Stimulated activated CD8-positive, alpha-beta memory T cell treated with anti-CD3 and anti-CD28 coated beads, Interleukin-7, amount 100 ng/mL, for 4 hours (primary cell): ENCODE measurements at regions not wholly inside any gene's neighbourhood (a gene's known extent, or its start where the extent isn't known, plus 50 kb on each side); places are given as distances from the start of the nearest gene placed in this dataset.
"Not testable (repeated sequence)": the region's sequence is repeated elsewhere in the genome, so short reads cannot be mapped to it uniquely, and the experiment has no call there.

Source experiments
- DNase-seq, 2 donors: peaks; one replicate each; pipeline ENCODE4 v3.0.0-alpha.2; 2020; ENCODE audit warnings: low read depth in 2 of 2

GRCh38 chr4:38381788-38382187 lies 282.2 kb upstream of the KLF3 start:
- DNase-seq, result no peak

GRCh38 chr4:38382520-38382919 lies 281.5 kb upstream of the KLF3 start:
- no peak for DNase-seq

- no peak for DNase-seq
Observed at GRCh38 chr4:38383646-38384121, 280.3 kb upstream of the KLF3 start.

GRCh38 chr4:38385093-38386004 lies 278.6 kb upstream of the KLF3 start:
- no peak for DNase-seq

- DNase-seq, result no peak
Observed at GRCh38 chr4:38386005-38386551, 277.9 kb upstream of the KLF3 start.

GRCh38 chr4:38386654-38387188 lies 277.3 kb upstream of the KLF3 start:
- no peak for DNase-seq

- DNase-seq, result no peak
Observed at GRCh38 chr4:38387348-38387747, 276.7 kb upstream of the KLF3 start.

GRCh38 chr4:38387819-38388218 lies 276.2 kb upstream of the KLF3 start:
- DNase-seq, result no peak

GRCh38 chr4:38388907-38389306 lies 275.1 kb upstream of the KLF3 start:
- DNase-seq, result not testable (repeated sequence)

GRCh38 chr4:38390969-38391545 lies 272.9 kb upstream of the KLF3 start:
- DNase-seq, result no peak

GRCh38 chr4:38392223-38392855 lies 271.7 kb upstream of the KLF3 start:
- DNase-seq, result no peak

GRCh38 chr4:38396091-38396490 lies 267.9 kb upstream of the KLF3 start:
- DNase-seq, result no peak

- no peak for DNase-seq
Observed at GRCh38 chr4:38396845-38397547, 267.0 kb upstream of the KLF3 start.

- no peak for DNase-seq
Observed at GRCh38 chr4:38400946-38401345, 263.1 kb upstream of the KLF3 start.

- no peak for DNase-seq
Observed at GRCh38 chr4:38406243-38406642, 257.8 kb upstream of the KLF3 start.

- DNase-seq, result no peak
Observed at GRCh38 chr4:38409852-38410251, 254.1 kb upstream of the KLF3 start.

GRCh38 chr4:38411092-38411491 lies 252.9 kb upstream of the KLF3 start:
- no peak for DNase-seq

- no peak for DNase-seq
Observed at GRCh38 chr4:38411981-38412536, 251.9 kb upstream of the KLF3 start.

- DNase-seq, result no peak
Observed at GRCh38 chr4:38413524-38414341, 250.3 kb upstream of the KLF3 start.

- DNase-seq, result no peak
Observed at GRCh38 chr4:38414410-38414809, 249.6 kb upstream of the KLF3 start.
